ENCODE measurements at regions not wholly inside any gene's neighbourhood (a gene's known extent, or its start where the extent isn't known, plus 50 kb on each side); places are given as distances from the start of the nearest gene placed in this dataset.

DNA sequence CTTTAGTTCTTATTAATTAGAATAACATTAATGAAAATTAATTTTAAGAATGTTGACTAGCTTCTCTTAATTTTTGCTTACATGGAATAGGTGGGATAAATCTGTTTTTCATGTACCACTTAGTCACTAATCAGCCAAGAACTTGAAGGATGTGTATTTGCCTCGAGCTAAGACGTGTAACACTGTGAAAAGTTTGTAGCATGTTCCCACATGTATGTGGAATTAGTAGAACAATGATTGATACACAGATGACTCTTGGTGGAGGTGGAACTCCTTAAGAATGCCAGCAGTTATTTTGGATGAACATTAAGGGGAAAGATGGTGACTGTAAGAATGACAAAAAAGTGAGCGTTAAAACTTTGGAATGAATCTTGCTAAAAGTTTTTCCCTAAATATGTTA lies 435.7 kb upstream of the MDGA2 start:
- no peak for TF ChIP-seq RAD21 (IDR thresholded peaks at IDR 0.05; ENCODE audit: low read depth)
- no peak for TF ChIP-seq POLR2AphosphoS5 (IDR thresholded peaks at IDR 0.05; ENCODE audit: low read depth, low read length)
- no peak for TF ChIP-seq SP1 (IDR thresholded peaks at IDR 0.05; ENCODE audit: low read depth)
- TF ChIP-seq, protein P1, sequence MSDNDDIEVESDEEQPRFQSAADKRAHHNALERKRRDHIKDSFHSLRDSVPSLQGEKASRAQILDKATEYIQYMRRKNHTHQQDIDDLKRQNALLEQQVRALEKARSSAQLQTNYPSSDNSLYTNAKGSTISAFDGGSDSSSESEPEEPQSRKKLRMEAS (IDR thresholded peaks at IDR 0.05), result no peak
- TF ChIP-seq, protein P2, sequence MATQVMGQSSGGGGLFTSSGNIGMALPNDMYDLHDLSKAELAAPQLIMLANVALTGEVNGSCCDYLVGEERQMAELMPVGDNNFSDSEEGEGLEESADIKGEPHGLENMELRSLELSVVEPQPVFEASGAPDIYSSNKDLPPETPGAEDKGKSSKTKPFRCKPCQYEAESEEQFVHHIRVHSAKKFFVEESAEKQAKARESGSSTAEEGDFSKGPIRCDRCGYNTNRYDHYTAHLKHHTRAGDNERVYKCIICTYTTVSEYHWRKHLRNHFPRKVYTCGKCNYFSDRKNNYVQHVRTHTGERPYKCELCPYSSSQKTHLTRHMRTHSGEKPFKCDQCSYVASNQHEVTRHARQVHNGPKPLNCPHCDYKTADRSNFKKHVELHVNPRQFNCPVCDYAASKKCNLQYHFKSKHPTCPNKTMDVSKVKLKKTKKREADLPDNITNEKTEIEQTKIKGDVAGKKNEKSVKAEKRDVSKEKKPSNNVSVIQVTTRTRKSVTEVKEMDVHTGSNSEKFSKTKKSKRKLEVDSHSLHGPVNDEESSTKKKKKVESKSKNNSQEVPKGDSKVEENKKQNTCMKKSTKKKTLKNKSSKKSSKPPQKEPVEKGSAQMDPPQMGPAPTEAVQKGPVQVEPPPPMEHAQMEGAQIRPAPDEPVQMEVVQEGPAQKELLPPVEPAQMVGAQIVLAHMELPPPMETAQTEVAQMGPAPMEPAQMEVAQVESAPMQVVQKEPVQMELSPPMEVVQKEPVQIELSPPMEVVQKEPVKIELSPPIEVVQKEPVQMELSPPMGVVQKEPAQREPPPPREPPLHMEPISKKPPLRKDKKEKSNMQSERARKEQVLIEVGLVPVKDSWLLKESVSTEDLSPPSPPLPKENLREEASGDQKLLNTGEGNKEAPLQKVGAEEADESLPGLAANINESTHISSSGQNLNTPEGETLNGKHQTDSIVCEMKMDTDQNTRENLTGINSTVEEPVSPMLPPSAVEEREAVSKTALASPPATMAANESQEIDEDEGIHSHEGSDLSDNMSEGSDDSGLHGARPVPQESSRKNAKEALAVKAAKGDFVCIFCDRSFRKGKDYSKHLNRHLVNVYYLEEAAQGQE (IDR thresholded peaks at IDR 0.05; ENCODE audit: low read depth), result no peak
- TF ChIP-seq, protein P3, sequence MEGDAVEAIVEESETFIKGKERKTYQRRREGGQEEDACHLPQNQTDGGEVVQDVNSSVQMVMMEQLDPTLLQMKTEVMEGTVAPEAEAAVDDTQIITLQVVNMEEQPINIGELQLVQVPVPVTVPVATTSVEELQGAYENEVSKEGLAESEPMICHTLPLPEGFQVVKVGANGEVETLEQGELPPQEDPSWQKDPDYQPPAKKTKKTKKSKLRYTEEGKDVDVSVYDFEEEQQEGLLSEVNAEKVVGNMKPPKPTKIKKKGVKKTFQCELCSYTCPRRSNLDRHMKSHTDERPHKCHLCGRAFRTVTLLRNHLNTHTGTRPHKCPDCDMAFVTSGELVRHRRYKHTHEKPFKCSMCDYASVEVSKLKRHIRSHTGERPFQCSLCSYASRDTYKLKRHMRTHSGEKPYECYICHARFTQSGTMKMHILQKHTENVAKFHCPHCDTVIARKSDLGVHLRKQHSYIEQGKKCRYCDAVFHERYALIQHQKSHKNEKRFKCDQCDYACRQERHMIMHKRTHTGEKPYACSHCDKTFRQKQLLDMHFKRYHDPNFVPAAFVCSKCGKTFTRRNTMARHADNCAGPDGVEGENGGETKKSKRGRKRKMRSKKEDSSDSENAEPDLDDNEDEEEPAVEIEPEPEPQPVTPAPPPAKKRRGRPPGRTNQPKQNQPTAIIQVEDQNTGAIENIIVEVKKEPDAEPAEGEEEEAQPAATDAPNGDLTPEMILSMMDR (IDR thresholded peaks at IDR 0.05 in 2 of 3, conservative IDR thresholded peaks at IDR 0.05 in 1 of 3; ENCODE audit: borderline replicate concordance in 1 of 3, insufficient read depth in 1 of 3, low read depth in 2 of 3, low read length in 2 of 3), result no peak
- no peak for TF ChIP-seq ZNF274 (IDR thresholded peaks at IDR 0.05; ENCODE audit: low read depth, low read length)
- TF ChIP-seq EZH2 (IDR thresholded peaks at IDR 0.05), result no peak
- no peak for TF ChIP-seq YY1 (IDR thresholded peaks at IDR 0.05; ENCODE audit: extremely low read depth, insufficient replicate concordance, low read depth, low read length)
